ENCODE measurements at regions not wholly inside any gene's neighbourhood (a gene's known extent, or its start where the extent isn't known, plus 50 kb on each side); places are given as distances from the start of the nearest gene placed in this dataset.

DNA sequence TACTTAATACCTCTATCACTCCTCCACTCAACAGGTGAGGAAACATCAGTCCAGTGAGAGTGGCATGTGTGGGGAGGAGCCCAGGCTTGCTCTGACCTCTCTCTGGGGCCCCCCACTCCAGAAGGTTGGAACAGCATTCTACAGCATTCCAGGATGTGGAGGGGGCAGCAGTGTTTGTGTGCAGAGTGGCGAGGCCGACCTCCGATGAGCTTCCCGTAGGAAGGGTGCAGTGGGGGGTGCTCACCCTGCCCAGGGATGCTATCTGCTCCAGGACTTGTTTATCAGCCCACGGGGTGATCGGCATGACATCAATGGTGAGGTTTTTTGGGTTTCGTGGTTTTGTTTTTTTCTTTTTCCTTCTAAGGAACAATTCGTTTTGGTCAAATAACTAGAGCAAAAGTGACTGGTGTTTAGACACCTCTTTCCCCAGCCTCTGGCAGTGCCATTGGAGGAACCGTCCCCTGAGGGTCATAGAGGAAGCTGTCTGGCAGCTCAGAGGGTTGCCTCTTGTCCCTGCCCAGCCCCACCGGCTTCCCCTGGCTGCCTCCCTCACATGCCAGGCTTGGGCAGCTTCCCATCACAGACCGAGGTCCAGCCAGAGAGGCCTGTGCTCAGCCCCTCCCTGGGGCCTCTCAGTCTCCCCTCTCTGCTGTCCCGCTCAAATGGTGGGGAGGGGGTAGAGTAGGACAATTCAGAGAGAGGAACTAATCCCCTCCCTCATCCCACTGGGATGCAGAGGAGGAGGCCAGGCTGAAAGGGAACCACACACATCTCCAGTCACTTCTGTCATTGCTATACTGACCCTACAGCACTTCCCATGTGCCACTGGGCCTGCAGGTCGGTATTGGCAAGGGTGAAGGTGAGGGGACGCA lies 96.5 kb downstream of the ZFP36L2 start:
- H3K36me3 ChIP-seq: no peaks in the 10 kb centered on the region
- no peaks in the 10 kb centered on the region for H3K27me3 ChIP-seq
- H3K27ac ChIP-seq: peak overlapping the region; percentile 17 to 89 (median 46)
- WGBS, 2 donors: 58 to 59% methylated on average over 14 of the region's 14 CpGs
- peak; percentile 2 to 46 (median 31) for ATAC-seq
- peaks cover 19 to 89% (median 60%) of the 10 kb centered on the region in 9 donors for H3K4me1 ChIP-seq
- no peak overlapping the region for H3K4me3 ChIP-seq
- H3K9me3 ChIP-seq: no peaks in the 10 kb centered on the region
- intact Hi-C loops (cut with DNase I): loop anchor here (2.0 to 10.0 kb wide), 13 partner anchors 42 to 357 kb away; partner anchors contain the start of gene ZFP36L2 (in 6 of the 10)
- TF ChIP-seq, protein P1, sequence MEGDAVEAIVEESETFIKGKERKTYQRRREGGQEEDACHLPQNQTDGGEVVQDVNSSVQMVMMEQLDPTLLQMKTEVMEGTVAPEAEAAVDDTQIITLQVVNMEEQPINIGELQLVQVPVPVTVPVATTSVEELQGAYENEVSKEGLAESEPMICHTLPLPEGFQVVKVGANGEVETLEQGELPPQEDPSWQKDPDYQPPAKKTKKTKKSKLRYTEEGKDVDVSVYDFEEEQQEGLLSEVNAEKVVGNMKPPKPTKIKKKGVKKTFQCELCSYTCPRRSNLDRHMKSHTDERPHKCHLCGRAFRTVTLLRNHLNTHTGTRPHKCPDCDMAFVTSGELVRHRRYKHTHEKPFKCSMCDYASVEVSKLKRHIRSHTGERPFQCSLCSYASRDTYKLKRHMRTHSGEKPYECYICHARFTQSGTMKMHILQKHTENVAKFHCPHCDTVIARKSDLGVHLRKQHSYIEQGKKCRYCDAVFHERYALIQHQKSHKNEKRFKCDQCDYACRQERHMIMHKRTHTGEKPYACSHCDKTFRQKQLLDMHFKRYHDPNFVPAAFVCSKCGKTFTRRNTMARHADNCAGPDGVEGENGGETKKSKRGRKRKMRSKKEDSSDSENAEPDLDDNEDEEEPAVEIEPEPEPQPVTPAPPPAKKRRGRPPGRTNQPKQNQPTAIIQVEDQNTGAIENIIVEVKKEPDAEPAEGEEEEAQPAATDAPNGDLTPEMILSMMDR (IDR thresholded peaks at IDR 0.05): no peak
- DNase-seq: peak in 1 of 2 donors; percentile 51

DNA sequence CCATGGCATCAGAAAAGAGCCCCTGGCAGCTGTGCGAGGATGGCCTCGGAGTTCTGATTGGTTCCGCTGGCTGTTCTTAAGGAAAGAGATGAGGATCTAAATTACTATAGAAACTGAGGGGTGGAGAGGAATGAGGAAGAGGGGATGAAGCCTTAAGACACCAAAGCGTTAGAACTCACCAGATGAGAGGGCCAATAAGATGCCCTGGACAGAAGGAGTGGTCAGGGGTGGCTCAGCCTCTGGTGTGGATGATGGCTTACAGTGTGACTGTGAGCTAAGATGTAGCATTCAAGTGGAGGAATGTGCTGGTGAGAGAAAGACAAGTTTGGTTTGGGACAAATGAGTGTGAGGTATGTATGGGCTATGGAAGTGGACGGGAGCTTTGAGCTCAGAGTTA lies 97.8 kb downstream of the ZFP36L2 start:
- Histone ChIP-seq H3K27ac (peak overlapping the region in 5 of 10 donors; percentile 7 to 89 (median 29)), H3K4me1 (peaks cover 19 to 79% (median 50%) of the 10 kb centered on the region in 9 donors)
- WGBS, 2 donors: 86 to 93% methylated on average over 5 of the region's 5 CpGs

DNA sequence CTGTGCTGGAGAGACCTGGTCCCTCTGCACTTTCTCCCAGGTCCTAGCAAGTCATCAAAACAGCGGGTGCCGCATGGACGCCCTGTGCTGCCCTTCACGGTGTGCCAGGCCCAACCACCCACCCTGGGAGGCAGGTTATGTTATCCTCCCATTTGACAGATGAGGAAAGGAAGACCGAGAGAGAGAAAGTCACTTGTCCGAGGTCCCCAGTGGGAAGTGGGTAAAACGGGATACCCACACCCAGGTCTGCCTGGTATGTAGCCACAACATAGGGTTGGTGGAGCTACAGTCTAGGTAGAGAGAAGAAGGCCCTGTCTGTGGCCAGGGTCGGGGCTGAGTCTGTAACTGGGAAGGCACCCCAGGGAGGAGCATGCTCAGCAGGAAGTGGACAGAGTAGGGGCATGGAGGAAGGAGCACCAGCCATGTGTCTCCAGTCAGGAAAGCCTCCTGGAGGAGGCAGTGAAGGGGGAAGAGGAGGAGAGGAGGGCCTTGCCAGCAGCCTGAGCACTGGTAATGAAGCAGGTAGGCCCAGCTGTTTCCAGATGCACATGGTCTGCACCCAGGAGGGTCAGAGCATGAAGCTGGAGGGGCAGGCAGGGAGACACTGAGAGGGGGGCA lies 98.4 kb downstream of the ZFP36L2 start:
- intact Hi-C loops (cut with DNase I): loop anchor here in 5 of 10 donors (5.0 to 10.0 kb wide), 6 partner anchors 101 to 359 kb away; no protein-coding TSS in a partner anchor
- no peaks in the 10 kb centered on the region for H3K27me3 ChIP-seq
- H3K36me3 ChIP-seq: no peaks in the 10 kb centered on the region
- 85 to 92% methylated on average over 8 of the region's 8 CpGs for WGBS, 2 donors
- ATAC-seq (no peak), DNase-seq (no peak)
- TF ChIP-seq, protein P1 (IDR thresholded peaks at IDR 0.05): no peak
- H3K4me1 ChIP-seq: peaks cover 19 to 74% (median 47%) of the 10 kb centered on the region in 9 donors
- H3K27ac ChIP-seq: peak overlapping the region in 5 of 10 donors; percentile 10 to 89 (median 29)
- no peaks in the 10 kb centered on the region for H3K9me3 ChIP-seq
- H3K4me3 ChIP-seq: peak overlapping the region in 1 of 10 donors; percentile 10

More for the DNA sequence above, 97.8 kb downstream of the ZFP36L2 start:
- Histone ChIP-seq H3K27me3 (no peaks in the 10 kb centered on the region), H3K36me3 (no peaks in the 10 kb centered on the region), H3K9me3 (no peaks in the 10 kb centered on the region), H3K4me3 (no peak overlapping the region)
- TF ChIP-seq, protein P1 (IDR thresholded peaks at IDR 0.05): no peak
- ATAC-seq (no peak), DNase-seq (no peak)
- intact Hi-C loops (cut with DNase I): loop anchor here in 5 of 10 donors (5.0 to 10.0 kb wide), 6 partner anchors 101 to 359 kb away; no protein-coding TSS in a partner anchor

Data from heart right ventricle (tissue), 16 donors.